Uterus (tissue), 3 donors: ENCODE measurements at regions not wholly inside any gene's neighbourhood (a gene's known extent, or its start where the extent isn't known, plus 50 kb on each side); places are given as distances from the start of the nearest gene placed in this dataset.

Experiments used
- DNase-seq, 2 donors: peaks; one replicate each; pipeline ENCODE4 v3.0.0-alpha.2; 2019 to 2020
- H3K27ac ChIP-seq, 2 donors: fragments of 200-600 bp; sonication (generic); 1 replicate in 1 of 2; 2 replicates in 1 of 2; pipeline ENCODE4 v1.5.1; 2016 to 2018
- H3K27me3 ChIP-seq, 2 donors: fragments of 200-600 bp; sonication (generic); one replicate each; pipeline ENCODE4 v1.5.1; 2018 to 2019; ENCODE audit warnings: control low read depth in 1 of 2
- H3K36me3 ChIP-seq, 2 donors: fragments of 200-600 bp; sonication (generic); one replicate each; pipeline ENCODE4 v1.5.1; 2019; ENCODE audit warnings: control low read depth in 1 of 2
- H3K4me1 ChIP-seq, 2 donors: fragments of 200-600 bp; sonication (generic); one replicate each; pipeline ENCODE4 v1.5.1; 2018 to 2019; ENCODE audit warnings: control low read depth in 1 of 2
- H3K4me3 ChIP-seq, 2 donors: fragments of 200-600 bp; sonication (generic); 1 replicate in 1 of 2; 2 replicates in 1 of 2; pipeline ENCODE4 v1.5.1; 2018 to 2019; ENCODE audit warnings: mild to moderate bottlenecking in 1 of 2
- H3K9me3 ChIP-seq, 2 donors: fragments of 200-600 bp; sonication (generic); one replicate each; pipeline ENCODE4 v1.5.1; 2019; ENCODE audit warnings: control low read depth in 1 of 2
- CTCF ChIP-seq, 4 experiments: fragments of 200-600 bp in 2 of 4; fragments of 450-650 bp in 2 of 4; sonication (generic) in 2 of 4; IDR thresholded peaks; one replicate each; pipeline ENCODE4 v1.5.1; 2016 to 2019; ENCODE audit warnings: antibody characterized with exemption in 4 of 4, mild to moderate bottlenecking in 2 of 4, moderate library complexity in 1 of 4
- POLR2A ChIP-seq, 2 donors: fragments of 450-650 bp; IDR thresholded peaks; one replicate each; pipeline ENCODE4 v1.6.1; 2016; ENCODE audit warnings: antibody characterized with exemption in 2 of 2, mild to moderate bottlenecking in 1 of 2, moderate library complexity in 1 of 2
- intact Hi-C: fragments of 100-400 bp; cut with DNase I; formaldehyde crosslinking; loops from one replicate; pipeline ENCODE4 v1.15.1; 2023; ENCODE audit warnings: low total_unique reads
- donor health status: DM: yes; HTN: yes; CAD: no.

GRCh38 chr13:71285700-71286099 lies 581.3 kb downstream of the DACH1 start:
- intact Hi-C loops, result no loop called here

GRCh38 chr13:71278512-71278911 lies 588.5 kb downstream of the DACH1 start:
- no peaks in the 10 kb centered on the region for H3K27me3 ChIP-seq
- TF ChIP-seq POLR2A (IDR thresholded peaks at IDR 0.05) (no peak), CTCF (IDR thresholded peaks at IDR 0.05) (no peak)
- intact Hi-C loops, result no loop called here
- H3K27ac ChIP-seq, result no peak overlapping the region
- no peaks in the 10 kb centered on the region for H3K9me3 ChIP-seq
- DNase-seq, result no peak
- no peak overlapping the region for H3K4me3 ChIP-seq
- no peaks in the 10 kb centered on the region for H3K4me1 ChIP-seq
- H3K36me3 ChIP-seq, result no peaks in the 10 kb centered on the region

More at GRCh38 chr13:71285700-71286099, 581.3 kb downstream of the DACH1 start:
- Histone ChIP-seq H3K9me3 (no peaks in the 10 kb centered on the region), H3K4me1 (no peaks in the 10 kb centered on the region), H3K36me3 (no peaks in the 10 kb centered on the region), H3K27ac (no peak overlapping the region), H3K27me3 (no peaks in the 10 kb centered on the region), H3K4me3 (no peak overlapping the region)
- TF ChIP-seq CTCF (IDR thresholded peaks at IDR 0.05) (peak in 1 of 4 experiments; percentile 7), POLR2A (IDR thresholded peaks at IDR 0.05) (no peak)
- DNase-seq, result no peak

- Histone ChIP-seq H3K36me3 (no peaks in the 10 kb centered on the region), H3K4me1 (no peaks in the 10 kb centered on the region), H3K27ac (no peak overlapping the region), H3K27me3 (no peaks in the 10 kb centered on the region), H3K9me3 (no peaks in the 10 kb centered on the region), H3K4me3 (no peak overlapping the region)
- TF ChIP-seq POLR2A (IDR thresholded peaks at IDR 0.05) (no peak), CTCF (IDR thresholded peaks at IDR 0.05) (no peak)
- intact Hi-C loops, result no loop called here
- no peak for DNase-seq
Measured at GRCh38 chr13:71274923-71275608, 591.9 kb downstream of the DACH1 start.

- TF ChIP-seq CTCF (IDR thresholded peaks at IDR 0.05) (no peak), POLR2A (IDR thresholded peaks at IDR 0.05) (no peak)
- no peaks in the 10 kb centered on the region for H3K36me3 ChIP-seq
- intact Hi-C loops, result no loop called here
- H3K9me3 ChIP-seq, result no peaks in the 10 kb centered on the region
- no peaks in the 10 kb centered on the region for H3K4me1 ChIP-seq
- no peak overlapping the region for H3K4me3 ChIP-seq
- no peaks in the 10 kb centered on the region for H3K27me3 ChIP-seq
- H3K27ac ChIP-seq, result no peak overlapping the region
- no peak for DNase-seq
Measured at GRCh38 chr13:71261256-71261655, 605.7 kb downstream of the DACH1 start.

GRCh38 chr13:71260246-71260645 lies 606.8 kb downstream of the DACH1 start:
- no peak for DNase-seq
- no peaks in the 10 kb centered on the region for H3K36me3 ChIP-seq
- no peaks in the 10 kb centered on the region for H3K4me1 ChIP-seq
- no peak overlapping the region for H3K27ac ChIP-seq
- no peaks in the 10 kb centered on the region for H3K27me3 ChIP-seq
- no peak overlapping the region for H3K4me3 ChIP-seq
- no peaks in the 10 kb centered on the region for H3K9me3 ChIP-seq
- no peak for TF ChIP-seq CTCF (IDR thresholded peaks at IDR 0.05)
- no peak for TF ChIP-seq POLR2A (IDR thresholded peaks at IDR 0.05)
- intact Hi-C loops, result no loop called here
